Ovary (tissue), 3 donors: ENCODE measurements at regions not wholly inside any gene's neighbourhood (a gene's known extent, or its start where the extent isn't known, plus 50 kb on each side); places are given as distances from the start of the nearest gene placed in this dataset.

Experiments
- EP300 ChIP-seq: sonication (generic); formaldehyde crosslinking; IDR thresholded peaks from one replicate; pipeline ENCODE4 v1.6.1; 2017; ENCODE audit warnings: antibody characterized with exemption
- POLR2A ChIP-seq: fragments of 450-650 bp; IDR thresholded peaks from one replicate; pipeline ENCODE4 v1.6.1; 2017; ENCODE audit warnings: antibody characterized with exemption, mild to moderate bottlenecking, moderate library complexity
- TF ChIP-seq, protein P1 (sequence below), 3 donors: fragments of 450-650 bp in 2 of 3; fragments of 200-600 bp in 1 of 3; IDR thresholded peaks; one replicate each; pipeline versions ENCODE4 v1.5.1 to v1.8.0; 2016 to 2022; ENCODE audit warnings: antibody characterized with exemption in 3 of 3, mild to moderate bottlenecking in 1 of 3
- donor health status: DM: no; HTN: no; CAD: no.

- TF ChIP-seq, protein P1, sequence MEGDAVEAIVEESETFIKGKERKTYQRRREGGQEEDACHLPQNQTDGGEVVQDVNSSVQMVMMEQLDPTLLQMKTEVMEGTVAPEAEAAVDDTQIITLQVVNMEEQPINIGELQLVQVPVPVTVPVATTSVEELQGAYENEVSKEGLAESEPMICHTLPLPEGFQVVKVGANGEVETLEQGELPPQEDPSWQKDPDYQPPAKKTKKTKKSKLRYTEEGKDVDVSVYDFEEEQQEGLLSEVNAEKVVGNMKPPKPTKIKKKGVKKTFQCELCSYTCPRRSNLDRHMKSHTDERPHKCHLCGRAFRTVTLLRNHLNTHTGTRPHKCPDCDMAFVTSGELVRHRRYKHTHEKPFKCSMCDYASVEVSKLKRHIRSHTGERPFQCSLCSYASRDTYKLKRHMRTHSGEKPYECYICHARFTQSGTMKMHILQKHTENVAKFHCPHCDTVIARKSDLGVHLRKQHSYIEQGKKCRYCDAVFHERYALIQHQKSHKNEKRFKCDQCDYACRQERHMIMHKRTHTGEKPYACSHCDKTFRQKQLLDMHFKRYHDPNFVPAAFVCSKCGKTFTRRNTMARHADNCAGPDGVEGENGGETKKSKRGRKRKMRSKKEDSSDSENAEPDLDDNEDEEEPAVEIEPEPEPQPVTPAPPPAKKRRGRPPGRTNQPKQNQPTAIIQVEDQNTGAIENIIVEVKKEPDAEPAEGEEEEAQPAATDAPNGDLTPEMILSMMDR (IDR thresholded peaks at IDR 0.05): no peak
- TF ChIP-seq POLR2A (no peak), EP300 (no peak)
These were observed 348.9 kb upstream of the CPEB2 start for GRCh38 chr4:14653338-14653737.
